ENCODE measurements at regions not wholly inside any gene's neighbourhood (a gene's known extent, or its start where the extent isn't known, plus 50 kb on each side); places are given as distances from the start of the nearest gene placed in this dataset.

DNA sequence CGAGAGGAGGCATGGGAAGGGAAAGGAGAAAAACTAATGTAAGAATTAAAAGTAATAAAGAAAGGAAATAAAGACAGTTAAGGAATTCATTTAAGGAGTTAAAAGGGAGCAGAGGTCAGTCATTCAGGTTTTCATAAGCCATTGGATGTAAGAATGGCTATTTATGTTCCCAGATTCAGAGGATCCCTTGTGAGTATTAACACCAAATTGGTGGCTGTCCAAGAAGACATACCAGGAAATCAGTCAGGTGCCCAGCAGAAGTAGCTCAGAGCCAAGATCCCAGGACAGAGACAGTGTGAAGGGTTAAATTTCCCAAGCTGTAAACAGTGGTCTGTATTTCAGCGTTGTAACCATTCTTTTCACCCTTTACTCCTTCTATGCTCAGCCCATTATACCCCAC lies 550.4 kb downstream of the BCL11A start:
- ATAC-seq = no peak
- Histone ChIP-seq H3K9me3 (no peaks in the 10 kb centered on the region), H3K4me3 (no peak overlapping the region), H3K4me1 (ENCODE audit: low read depth) (no peaks in the 10 kb centered on the region), H3K36me3 (ENCODE audit: low read depth) (no peaks in the 10 kb centered on the region)
- no peak for DNase-seq
- TF ChIP-seq, protein P1, sequence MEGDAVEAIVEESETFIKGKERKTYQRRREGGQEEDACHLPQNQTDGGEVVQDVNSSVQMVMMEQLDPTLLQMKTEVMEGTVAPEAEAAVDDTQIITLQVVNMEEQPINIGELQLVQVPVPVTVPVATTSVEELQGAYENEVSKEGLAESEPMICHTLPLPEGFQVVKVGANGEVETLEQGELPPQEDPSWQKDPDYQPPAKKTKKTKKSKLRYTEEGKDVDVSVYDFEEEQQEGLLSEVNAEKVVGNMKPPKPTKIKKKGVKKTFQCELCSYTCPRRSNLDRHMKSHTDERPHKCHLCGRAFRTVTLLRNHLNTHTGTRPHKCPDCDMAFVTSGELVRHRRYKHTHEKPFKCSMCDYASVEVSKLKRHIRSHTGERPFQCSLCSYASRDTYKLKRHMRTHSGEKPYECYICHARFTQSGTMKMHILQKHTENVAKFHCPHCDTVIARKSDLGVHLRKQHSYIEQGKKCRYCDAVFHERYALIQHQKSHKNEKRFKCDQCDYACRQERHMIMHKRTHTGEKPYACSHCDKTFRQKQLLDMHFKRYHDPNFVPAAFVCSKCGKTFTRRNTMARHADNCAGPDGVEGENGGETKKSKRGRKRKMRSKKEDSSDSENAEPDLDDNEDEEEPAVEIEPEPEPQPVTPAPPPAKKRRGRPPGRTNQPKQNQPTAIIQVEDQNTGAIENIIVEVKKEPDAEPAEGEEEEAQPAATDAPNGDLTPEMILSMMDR (IDR thresholded peaks at IDR 0.05) = no peak
- intact Hi-C loops (cut with DNase I, micrococcal nuclease) = no loop called here

DNA sequence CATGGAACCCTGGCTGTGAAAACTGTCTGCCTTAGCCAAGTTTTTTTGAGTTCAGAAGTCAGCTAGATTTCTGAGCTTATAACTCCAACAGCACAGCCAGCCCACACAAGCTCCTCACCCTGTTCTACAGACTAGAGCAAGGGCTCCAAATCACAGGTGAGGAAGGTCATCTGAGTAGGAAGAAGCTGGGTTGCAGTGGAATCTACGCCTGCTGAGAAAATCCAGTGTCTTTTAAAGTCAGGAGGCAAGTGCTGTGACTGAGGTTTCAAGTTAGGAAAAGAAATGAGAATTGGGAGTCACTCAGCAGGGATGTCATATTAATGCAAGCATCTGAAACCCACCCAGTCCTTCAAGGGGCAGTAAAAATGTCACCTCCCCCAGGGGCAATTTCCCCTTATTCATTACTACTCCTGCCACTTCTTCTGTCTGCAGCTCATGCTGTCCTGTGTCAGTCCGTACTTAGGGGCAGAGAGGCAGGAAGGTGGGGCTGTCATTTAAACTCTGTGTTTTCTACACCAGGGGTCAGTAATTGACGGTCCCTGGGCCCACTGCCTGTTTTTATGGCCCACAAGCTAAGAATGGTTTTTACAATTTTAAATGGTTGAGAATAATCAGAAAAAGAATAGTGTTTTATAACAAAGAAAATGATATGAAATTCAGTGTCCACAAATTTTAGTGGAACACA lies 551.1 kb downstream of the BCL11A start:
- Histone ChIP-seq H3K9me3 (no peaks in the 10 kb centered on the region), H3K36me3 (ENCODE audit: low read depth) (no peaks in the 10 kb centered on the region), H3K4me3 (no peak overlapping the region), H3K4me1 (ENCODE audit: low read depth) (no peaks in the 10 kb centered on the region)
- DNase-seq (no peak), ATAC-seq (no peak)
- TF ChIP-seq, protein P1 (IDR thresholded peaks at IDR 0.05) = no peak
- intact Hi-C loops (cut with DNase I, micrococcal nuclease) = no loop called here

DNA sequence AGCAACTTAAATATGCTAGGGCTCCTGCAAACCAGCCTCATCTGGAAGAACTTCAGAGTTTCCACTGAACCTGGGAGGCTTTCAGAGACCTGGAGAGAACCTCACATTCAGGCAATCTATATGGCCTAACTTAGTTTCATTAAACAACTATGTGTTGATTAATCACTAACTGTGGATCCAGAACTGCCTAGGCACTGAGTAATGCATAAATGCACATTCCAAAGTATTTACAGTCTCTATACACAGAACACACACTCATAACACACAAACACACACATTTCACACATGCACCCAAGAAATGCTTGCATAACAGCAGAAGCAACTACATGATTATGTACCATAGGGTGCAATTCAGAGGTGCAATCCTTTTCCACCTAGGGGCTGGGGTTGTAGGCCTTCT lies 552.8 kb downstream of the BCL11A start:
- Histone ChIP-seq H3K9me3 (no peaks in the 10 kb centered on the region), H3K4me3 (no peak overlapping the region), H3K4me1 (ENCODE audit: low read depth) (no peaks in the 10 kb centered on the region), H3K36me3 (ENCODE audit: low read depth) (no peaks in the 10 kb centered on the region)
- TF ChIP-seq, protein P1 (IDR thresholded peaks at IDR 0.05) = no peak
- ATAC-seq (no peak), DNase-seq (no peak)
- intact Hi-C loops (cut with DNase I, micrococcal nuclease) = no loop called here

DNA sequence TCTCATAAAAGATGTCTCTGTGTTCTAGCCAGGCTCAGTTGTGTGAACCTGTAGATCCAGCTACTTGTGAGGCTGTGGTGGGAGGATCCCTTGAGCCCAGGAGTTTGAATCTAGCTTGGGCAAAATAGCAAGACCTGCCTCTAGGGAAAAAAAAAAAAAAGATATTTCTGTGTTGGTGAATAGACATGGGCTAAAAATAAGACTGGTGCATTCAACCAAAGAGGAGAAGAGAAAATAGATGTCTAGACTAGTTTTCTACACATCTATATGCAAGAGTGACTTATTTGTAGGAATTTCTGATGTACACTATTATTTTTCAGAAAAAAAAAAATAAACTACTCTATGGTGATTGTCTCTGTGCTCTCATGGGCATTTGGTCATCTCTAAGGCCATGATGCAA lies 555.1 kb downstream of the BCL11A start:
- intact Hi-C loops (cut with DNase I, micrococcal nuclease) = no loop called here
- DNase-seq (no peak), ATAC-seq (no peak)
- Histone ChIP-seq H3K9me3 (no peaks in the 10 kb centered on the region), H3K36me3 (ENCODE audit: low read depth) (no peaks in the 10 kb centered on the region), H3K4me1 (ENCODE audit: low read depth) (no peaks in the 10 kb centered on the region), H3K4me3 (no peak overlapping the region)
- TF ChIP-seq, protein P1 (IDR thresholded peaks at IDR 0.05) = no peak

DNA sequence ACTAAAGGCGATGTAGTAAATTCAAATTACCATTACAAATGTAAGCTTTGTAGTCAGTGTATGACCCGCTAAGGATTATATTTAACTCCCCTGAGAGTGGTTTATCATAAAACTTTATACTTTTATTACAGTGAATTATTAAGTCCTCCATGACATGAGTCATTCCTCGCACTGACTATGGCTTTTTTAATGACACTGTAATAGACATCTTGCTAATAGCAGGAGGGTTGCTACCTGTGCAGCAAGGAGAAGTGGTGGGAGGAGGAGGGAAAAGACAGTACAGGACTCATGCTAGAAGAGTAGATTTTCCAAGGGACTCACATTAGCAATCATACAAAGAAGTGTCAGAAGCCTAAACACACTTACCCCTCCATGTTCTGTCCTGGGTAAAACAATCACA lies 556.1 kb downstream of the BCL11A start:
- H3K4me3 ChIP-seq = no peak overlapping the region
- TF ChIP-seq, protein P1 (IDR thresholded peaks at IDR 0.05) = no peak
- ATAC-seq = no peak

DNA sequence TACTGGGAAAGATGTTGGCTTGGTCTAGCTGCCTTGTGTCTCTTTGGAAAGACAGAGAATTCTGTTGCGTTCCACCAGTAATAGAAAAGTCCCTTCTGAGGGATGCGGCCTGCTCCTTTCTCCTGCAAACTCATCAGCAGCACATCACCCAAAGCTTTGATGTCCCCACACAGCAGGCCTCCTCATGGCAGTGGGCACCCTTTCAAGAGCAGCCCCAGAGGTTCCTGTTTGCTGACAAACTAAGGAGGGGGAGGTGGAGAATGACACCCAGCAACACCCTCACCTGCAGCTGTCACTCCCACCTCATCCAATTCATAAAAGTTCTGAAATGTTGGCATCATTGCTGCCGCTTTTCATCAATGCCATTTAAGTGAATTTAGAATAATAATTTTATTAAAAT lies 556.6 kb downstream of the BCL11A start:
- H3K4me1 ChIP-seq (ENCODE audit: low read depth) = no peaks in the 10 kb centered on the region
- no peak overlapping the region for H3K4me3 ChIP-seq
- no peak for DNase-seq
- H3K36me3 ChIP-seq (ENCODE audit: low read depth) = no peaks in the 10 kb centered on the region
- H3K9me3 ChIP-seq = no peaks in the 10 kb centered on the region
- intact Hi-C loops (cut with DNase I, micrococcal nuclease) = no loop called here
- ATAC-seq = no peak
- TF ChIP-seq, protein P1 (IDR thresholded peaks at IDR 0.05) = no peak

More for the DNA sequence above, 556.1 kb downstream of the BCL11A start:
- intact Hi-C loops (cut with DNase I, micrococcal nuclease) = no loop called here
- no peak for DNase-seq
- no peaks in the 10 kb centered on the region for H3K4me1 ChIP-seq (ENCODE audit: low read depth)
- H3K9me3 ChIP-seq = no peaks in the 10 kb centered on the region
- H3K36me3 ChIP-seq (ENCODE audit: low read depth) = no peaks in the 10 kb centered on the region
